Aorta (tissue), 5 donors: ENCODE measurements at regions not wholly inside any gene's neighbourhood (a gene's known extent, or its start where the extent isn't known, plus 50 kb on each side); places are given as distances from the start of the nearest gene placed in this dataset.
A peak's percentile ranks its signal among the peaks of the same experiment; 100 is the strongest.

Source experiments
- ATAC-seq: fragments of 200-7000 bp; cut with Tn5 transposase; one replicate; pipeline ENCODE4 v1.9.1; 2022; ENCODE audit warnings: moderate library complexity; ENCODE audit not compliant: low FRiP score
- DNase-seq, 2 donors: peaks; one replicate each; pipeline ENCODE4 v3.0.0-alpha.2; 2020
- H3K27ac ChIP-seq, 2 donors: one replicate each; pipeline ENCODE4 v1.5.1; 2013; ENCODE audit warnings: low read length in 2 of 2, mild to moderate bottlenecking in 2 of 2, moderate library complexity in 2 of 2, control low read depth in 1 of 2, inconsistent platforms in 1 of 2, low read depth in 1 of 2
- H3K27me3 ChIP-seq, 2 donors: one replicate each; pipeline ENCODE4 v1.6.1; 2013; ENCODE audit warnings: control low read depth in 1 of 2, low read length in 1 of 2, mild to moderate bottlenecking in 1 of 2, moderate library complexity in 1 of 2; ENCODE audit not compliant: insufficient read depth in 2 of 2, control insufficient read depth in 1 of 2
- H3K36me3 ChIP-seq, 2 donors: one replicate each; pipeline ENCODE4 v1.6.1; 2013; ENCODE audit warnings: control low read depth in 1 of 2, low read length in 1 of 2, mild to moderate bottlenecking in 1 of 2; ENCODE audit not compliant: insufficient read depth in 2 of 2, control insufficient read depth in 1 of 2
- H3K4me1 ChIP-seq, 2 donors: one replicate each; pipeline ENCODE4 v1.6.1; 2013; ENCODE audit warnings: low read length in 2 of 2, control low read depth in 1 of 2, mild to moderate bottlenecking in 1 of 2, moderate library complexity in 1 of 2; ENCODE audit not compliant: insufficient read depth in 2 of 2, control insufficient read depth in 1 of 2
- H3K4me3 ChIP-seq, 2 donors: one replicate each; pipeline ENCODE4 v1.5.1; 2013; ENCODE audit warnings: low read length in 2 of 2, control low read depth in 1 of 2, mild to moderate bottlenecking in 1 of 2
- H3K9me3 ChIP-seq: one replicate; pipeline ENCODE4 v1.6.1; 2013; ENCODE audit warnings: mild to moderate bottlenecking, low read length; ENCODE audit not compliant: control insufficient read depth
- WGBS, 2 donors: extraction: QIAGEN DNeasy Blood & Tissue Kit; methylation state at CpG; one replicate each; pipeline ENCODE4 v1.1.7; 2013; 5-methylcytosine and 5-hydroxymethylcytosine counted together
- intact Hi-C, 2 donors: fragments of 100-400 bp; cut with DNase I; formaldehyde crosslinking; loops; one replicate each; pipeline versions ENCODE4 v1.14.2 to v1.15.0; 2022
- donor health status: healthy with polysubstance abuse.
- donor health status: Bipolar disorder and iron deficiency.
- donor health status: DM: no; HTN: no; CAD: no.
- donor health status: DM: no; HTN: no; CAD: no.
- donor health status: DM: yes; HTN: yes; CAD: no.

DNA sequence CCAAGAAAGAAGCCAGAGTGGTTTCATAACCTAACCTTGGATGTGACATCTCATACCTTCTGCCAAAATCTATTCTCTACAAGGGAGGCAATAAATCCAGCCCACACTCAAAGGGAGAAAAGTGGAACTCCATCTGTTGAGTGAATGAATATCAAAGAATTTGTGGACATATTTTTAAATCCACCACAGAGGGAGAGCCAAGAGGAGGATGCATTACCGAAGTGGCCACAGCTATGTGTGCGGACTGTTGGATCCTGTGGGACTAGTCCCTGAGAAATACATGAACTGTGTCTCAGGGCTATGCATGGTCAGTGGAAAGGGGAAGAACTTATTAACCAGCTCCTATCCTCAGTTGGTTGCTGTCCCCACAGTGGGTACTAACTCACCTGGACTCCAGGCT, 273.9 kb downstream of the NUAK1 start:
- ATAC-seq (no peak), DNase-seq (no peak)
- 99 to 100% methylated on average over 2 of the region's 2 CpGs for WGBS, 2 donors
- Histone ChIP-seq H3K9me3 (no peaks in the 10 kb centered on the region), H3K36me3 (no peaks in the 10 kb centered on the region), H3K4me3 (no peak overlapping the region), H3K27me3 (no peaks in the 10 kb centered on the region), H3K27ac (no peak overlapping the region), H3K4me1 (peaks cover 0 to 2% of the 10 kb centered on the region in 2 donors)
- intact Hi-C loops: loop anchor here (5.0 to 10.0 kb wide), 3 partner anchors 52 to 220 kb away; no protein-coding TSS in a partner anchor

DNA sequence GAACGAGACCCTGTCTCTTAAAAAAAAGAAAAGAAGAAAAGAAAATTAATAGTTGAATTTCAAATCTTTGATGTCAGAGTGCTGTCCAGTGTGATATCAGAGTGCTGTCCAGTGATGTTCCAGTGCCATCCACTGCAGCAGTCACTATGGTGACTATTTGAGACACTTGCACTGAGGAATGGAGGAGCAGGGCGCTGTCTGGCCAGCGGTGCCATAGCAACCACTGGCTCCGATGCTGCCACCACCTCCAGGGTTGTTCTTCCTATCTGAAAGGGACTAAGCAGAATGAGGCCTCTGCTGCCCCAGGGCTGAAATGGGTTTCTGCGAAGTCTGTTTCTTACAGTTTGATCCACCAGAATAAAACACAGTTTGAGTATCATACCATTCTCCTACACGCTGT, 272.9 kb downstream of the NUAK1 start:
- H3K27ac ChIP-seq: no peak overlapping the region
- WGBS, 2 donors: 95% methylated on average over 6 of the region's 6 CpGs
- H3K36me3 ChIP-seq: no peaks in the 10 kb centered on the region
- DNase-seq (no peak), ATAC-seq (no peak)
- H3K27me3 ChIP-seq: no peaks in the 10 kb centered on the region
- H3K4me1 ChIP-seq: peaks cover 0 to 2% of the 10 kb centered on the region in 2 donors
- intact Hi-C loops: loop anchor here in 1 of 2 donors (10.0 kb wide), 1 partner anchor 219 kb away; no protein-coding TSS in a partner anchor
- no peak overlapping the region for H3K4me3 ChIP-seq
- no peaks in the 10 kb centered on the region for H3K9me3 ChIP-seq

DNA sequence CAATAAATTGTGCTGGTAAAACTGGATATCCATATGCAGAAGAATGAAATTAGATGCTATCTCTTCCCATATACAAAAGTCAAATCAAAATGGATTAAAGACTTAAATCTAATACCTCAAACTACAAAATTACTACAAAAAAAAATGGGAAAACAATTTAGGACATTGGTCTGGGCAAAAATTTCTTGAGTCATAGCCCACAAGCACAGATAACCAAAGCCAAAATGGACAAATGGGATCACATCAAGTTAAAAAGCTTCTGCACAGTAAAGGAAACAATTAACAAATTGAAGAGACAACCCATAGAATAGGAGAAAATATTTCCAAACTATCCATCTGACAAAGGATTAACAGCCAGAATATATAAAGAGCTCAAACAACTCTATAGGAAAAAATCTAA, 264.6 kb downstream of the NUAK1 start:
- DNase-seq (no peak), ATAC-seq (no peak)
- no peak overlapping the region for H3K4me3 ChIP-seq
- no peaks in the 10 kb centered on the region for H3K36me3 ChIP-seq
- H3K9me3 ChIP-seq: no peaks in the 10 kb centered on the region
- H3K4me1 ChIP-seq: peaks cover 0 to 2% of the 10 kb centered on the region in 2 donors
- H3K27me3 ChIP-seq: no peaks in the 10 kb centered on the region
- intact Hi-C loops: no loop called here
- no peak overlapping the region for H3K27ac ChIP-seq

DNA sequence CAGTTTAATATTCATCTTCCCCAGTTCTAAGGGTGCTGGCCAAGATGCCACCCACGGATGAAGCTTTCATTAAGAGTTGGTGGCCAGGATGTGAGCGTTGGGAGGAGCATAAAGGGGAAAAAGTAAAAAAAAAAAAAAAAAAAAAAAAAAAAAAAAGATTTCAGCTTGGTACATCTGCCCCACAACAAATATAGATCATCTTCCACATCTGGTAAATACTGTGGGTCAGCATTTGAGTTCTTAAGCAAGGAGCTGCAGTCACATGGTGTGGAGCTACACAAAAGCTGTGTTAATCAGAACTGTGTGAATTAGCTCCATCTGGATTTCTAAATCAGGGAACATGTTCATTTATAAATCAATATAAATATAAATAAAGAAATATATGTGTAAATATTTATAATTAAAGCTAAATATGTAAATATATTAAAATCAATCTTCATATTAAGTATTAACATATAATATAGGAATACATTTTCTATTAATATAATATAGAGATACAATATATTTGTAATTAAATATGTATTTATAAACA, 262.3 kb downstream of the NUAK1 start:
- intact Hi-C loops: no loop called here
- Histone ChIP-seq H3K36me3 (no peaks in the 10 kb centered on the region), H3K9me3 (no peaks in the 10 kb centered on the region), H3K27me3 (no peaks in the 10 kb centered on the region), H3K4me1 (peaks cover 0 to 2% of the 10 kb centered on the region in 2 donors), H3K4me3 (no peak overlapping the region), H3K27ac (no peak overlapping the region)
- 62 to 65% methylated on average over 2 of the region's 2 CpGs for WGBS, 2 donors
- DNase-seq: no peak
- no peak for ATAC-seq

DNA sequence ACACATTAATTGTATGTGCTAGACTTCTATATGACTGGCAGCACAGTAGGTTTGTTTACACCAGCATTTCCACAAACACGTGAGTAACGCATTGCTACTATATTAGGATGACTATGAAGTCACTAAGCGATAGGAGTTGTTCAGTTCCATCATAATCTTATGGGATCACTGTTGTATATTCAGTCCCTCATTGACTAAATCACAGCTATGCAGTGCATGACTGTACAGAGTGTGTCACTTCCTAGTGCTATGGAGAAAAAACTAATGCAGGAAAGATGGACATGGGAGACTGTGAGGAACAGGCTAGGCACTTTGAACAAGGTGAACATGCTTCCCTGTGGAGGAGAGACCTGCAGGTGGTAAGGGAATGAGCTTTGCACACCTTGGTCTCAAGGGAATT, 259.8 kb downstream of the NUAK1 start:
- intact Hi-C loops: no loop called here
- no peak for DNase-seq
- H3K9me3 ChIP-seq: no peaks in the 10 kb centered on the region
- H3K4me3 ChIP-seq: no peak overlapping the region
- WGBS, 2 donors: 96 to 99% methylated on average over 3 of the region's 3 CpGs
- no peak for ATAC-seq
- H3K27me3 ChIP-seq: no peaks in the 10 kb centered on the region
- H3K36me3 ChIP-seq: no peaks in the 10 kb centered on the region
- peaks cover 2 to 4% of the 10 kb centered on the region in 2 donors for H3K4me1 ChIP-seq
- H3K27ac ChIP-seq: no peak overlapping the region

DNA sequence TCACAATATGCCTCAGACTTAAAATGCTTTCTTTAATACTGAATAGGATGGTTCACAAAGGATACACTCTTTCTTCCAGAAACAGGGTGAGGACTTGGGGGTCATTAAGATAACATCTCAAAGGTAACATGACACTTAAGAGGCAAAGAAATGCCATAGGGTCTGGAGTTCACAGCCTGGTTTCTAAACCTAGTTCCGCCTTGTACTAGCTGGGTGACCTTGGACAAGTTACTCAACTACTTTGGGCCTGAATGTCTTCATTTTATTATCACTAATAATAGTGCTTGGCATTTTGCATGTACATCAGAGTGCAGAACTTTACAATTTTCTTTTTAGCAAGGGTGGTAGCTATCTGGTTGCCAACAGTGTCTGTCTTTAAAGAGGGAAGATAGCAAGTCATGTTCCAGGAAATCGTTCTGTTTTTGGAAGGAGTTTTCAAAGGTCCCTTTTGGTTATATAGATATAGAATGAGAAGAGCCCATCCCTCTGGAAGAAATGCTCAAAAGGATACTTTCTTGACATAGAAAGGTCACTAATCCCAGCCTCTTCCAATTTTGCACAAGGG, 257.8 kb downstream of the NUAK1 start:
- Histone ChIP-seq H3K9me3 (no peaks in the 10 kb centered on the region), H3K4me3 (no peak overlapping the region), H3K4me1 (peaks cover 2 to 4% of the 10 kb centered on the region in 2 donors), H3K27me3 (no peaks in the 10 kb centered on the region), H3K27ac (no peak overlapping the region), H3K36me3 (no peaks in the 10 kb centered on the region)
- DNase-seq (no peak), ATAC-seq (no peak)
- 72 to 96% methylated on average over 2 of the region's 2 CpGs for WGBS, 2 donors
- intact Hi-C loops: no loop called here

DNA sequence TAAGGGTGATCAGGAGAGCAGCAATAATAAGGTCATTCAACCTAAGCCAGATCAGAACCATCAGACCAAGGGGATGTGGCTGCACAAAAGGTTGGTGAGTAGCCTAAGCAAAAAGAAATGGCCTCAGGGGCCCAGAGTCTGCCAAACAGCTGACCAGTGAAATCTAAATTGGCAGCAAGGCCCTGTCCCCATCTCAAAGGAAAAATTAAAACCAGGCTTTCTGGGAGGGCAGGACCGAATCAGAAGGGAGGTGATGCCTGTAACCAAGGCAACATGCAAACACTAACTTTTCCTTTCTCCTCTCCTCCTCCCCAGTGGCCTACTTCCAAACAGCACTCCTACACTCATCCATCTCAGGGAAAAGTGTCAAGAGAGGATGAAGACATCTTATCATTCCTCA, 256.4 kb downstream of the NUAK1 start:
- Histone ChIP-seq H3K36me3 (no peaks in the 10 kb centered on the region), H3K4me1 (peaks cover 0 to 4% of the 10 kb centered on the region in 2 donors), H3K27ac (no peak overlapping the region), H3K27me3 (no peaks in the 10 kb centered on the region), H3K9me3 (no peaks in the 10 kb centered on the region), H3K4me3 (no peak overlapping the region)
- WGBS, 2 donors: 0 to 6% methylated on average over 1 of the region's 1 CpG
- DNase-seq (peak in 1 of 2 donors; percentile 51), ATAC-seq (peak; percentile 86)
- intact Hi-C loops: no loop called here

DNA sequence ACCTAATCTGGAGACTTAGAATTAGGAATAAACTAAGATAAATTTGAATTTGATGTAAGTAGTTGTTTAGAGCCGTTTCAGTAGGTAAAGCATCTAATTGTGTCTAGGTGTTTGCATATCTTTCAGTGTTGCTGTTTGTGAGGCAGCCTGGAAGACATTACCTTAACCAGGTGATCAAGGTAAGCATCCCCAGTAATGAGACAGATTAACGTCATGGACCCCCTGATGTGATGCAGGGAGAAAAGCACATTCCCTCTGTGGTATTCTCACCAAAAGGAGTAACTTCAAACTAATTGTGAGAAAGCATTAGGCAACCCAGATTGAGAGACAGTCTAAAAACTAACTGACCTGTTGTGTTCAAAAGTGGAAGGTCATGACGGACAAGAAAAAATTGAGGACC, 251.6 kb downstream of the NUAK1 start:
- Histone ChIP-seq H3K4me3 (no peak overlapping the region), H3K4me1 (peaks cover 0 to 4% of the 10 kb centered on the region in 2 donors), H3K9me3 (no peaks in the 10 kb centered on the region), H3K27ac (no peak overlapping the region), H3K27me3 (no peaks in the 10 kb centered on the region), H3K36me3 (no peaks in the 10 kb centered on the region)
- intact Hi-C loops: no loop called here
- DNase-seq (no peak), ATAC-seq (no peak)
- 92 to 99% methylated on average over 3 of the region's 3 CpGs for WGBS, 2 donors

DNA sequence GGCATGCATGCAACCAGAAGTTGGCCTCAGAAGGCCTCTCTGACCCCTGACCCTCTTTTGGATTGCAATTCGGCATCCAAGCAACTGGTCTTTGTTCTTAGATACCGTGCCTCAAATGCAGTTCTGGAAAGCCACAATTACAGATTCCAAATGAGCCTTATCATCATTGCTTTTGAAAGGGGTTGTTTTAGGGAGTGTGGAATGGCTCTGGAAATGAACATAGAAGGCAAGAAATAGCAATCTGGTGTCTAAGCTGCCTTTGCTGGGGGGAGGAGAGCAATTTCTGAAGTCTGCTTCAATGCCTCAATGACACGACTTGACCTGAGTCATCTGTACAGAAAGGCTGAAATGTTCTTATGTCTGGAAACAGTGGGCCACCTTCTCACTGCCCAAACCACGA, 250.1 kb downstream of the NUAK1 start:
- 67 to 72% methylated on average over 4 of the region's 4 CpGs for WGBS, 2 donors
- Histone ChIP-seq H3K9me3 (no peaks in the 10 kb centered on the region), H3K4me1 (no peaks in the 10 kb centered on the region), H3K27ac (no peak overlapping the region), H3K27me3 (no peaks in the 10 kb centered on the region), H3K36me3 (no peaks in the 10 kb centered on the region), H3K4me3 (no peak overlapping the region)
- ATAC-seq: no peak
- DNase-seq: no peak
- intact Hi-C loops: no loop called here
